GM13977 (cell line): ENCODE measurements at regions not wholly inside any gene's neighbourhood (a gene's known extent, or its start where the extent isn't known, plus 50 kb on each side); places are given as distances from the start of the nearest gene placed in this dataset.

ENCODE experiments used
- DNase-seq: peaks from one replicate; pipeline ENCODE4 v3.0.0; 2012; ENCODE audit warnings: low spot score
- CTCF ChIP-seq: IDR thresholded peaks from 2 replicates; pipeline ENCODE4 v1.5.1; 2012; ENCODE audit warnings: mild to moderate bottlenecking, control low read depth; ENCODE audit not compliant: insufficient read depth; ENCODE audit errors: extremely low read depth, missing control alignments
- in situ Hi-C: fragments of 300-500 bp; cut with MboI; formaldehyde crosslinking; loops from one replicate; pipeline ENCODE4 v1.12.0; 2022; ENCODE audit warnings: low sequenced_read_pairs, low pct_unique_long_range_greater_than_20kb, mixed read lengths, inconsistent platforms; ENCODE audit not compliant: unreplicated experiment

- TF ChIP-seq CTCF: no peak
- in situ Hi-C loops: no loop called here
- DNase-seq: no peak
These were observed 301.4 kb upstream of the TNP1 start for GRCh38 chr2:217160978-217161973.

- no peak for TF ChIP-seq CTCF
- in situ Hi-C loops: no loop called here
- DNase-seq: no peak
These were observed 300.4 kb upstream of the TNP1 start for GRCh38 chr2:217160103-217160743.

- no peak for TF ChIP-seq CTCF
- no peak for DNase-seq
- in situ Hi-C loops: no loop called here
These were observed 299.1 kb upstream of the TNP1 start for GRCh38 chr2:217158928-217159327.

- no peak for DNase-seq
- TF ChIP-seq CTCF: no peak
- in situ Hi-C loops: no loop called here
These were observed 297.7 kb upstream of the TNP1 start for GRCh38 chr2:217157581-217157980.

- no peak for TF ChIP-seq CTCF
- DNase-seq: no peak
- in situ Hi-C loops: no loop called here
These were observed 296.9 kb upstream of the TNP1 start for GRCh38 chr2:217156801-217157200.

- in situ Hi-C loops: no loop called here
- no peak for DNase-seq
- TF ChIP-seq CTCF: no peak
These were observed 295.1 kb upstream of the TNP1 start for GRCh38 chr2:217154923-217155322.
